Left lung (tissue), 4 donors: ENCODE measurements at regions not wholly inside any gene's neighbourhood (a gene's known extent, or its start where the extent isn't known, plus 50 kb on each side); places are given as distances from the start of the nearest gene placed in this dataset.

Experiments used
- ATAC-seq: fragments of 200-7000 bp; cut with Tn5 transposase; one replicate; pipeline ENCODE4 v1.9.1; 2020; ENCODE audit warnings: moderate library complexity
- DNase-seq, 4 donors: peaks; one replicate each; pipeline ENCODE4 v3.0.0-alpha.2; 2013 to 2020
- H3K27ac ChIP-seq, 2 donors: fragments of 200-600 bp; sonication (generic) in 1 of 2; one replicate each; pipeline versions ENCODE4 v1.5.0 to v1.8.0; 2020 to 2021
- H3K27me3 ChIP-seq, 2 donors: fragments of 200-600 bp; sonication (generic) in 1 of 2; one replicate each; pipeline versions ENCODE4 v1.5.0 to v1.8.0; 2020 to 2021
- H3K36me3 ChIP-seq, 2 donors: fragments of 200-600 bp; sonication (generic) in 1 of 2; one replicate each; pipeline versions ENCODE4 v1.5.0 to v1.8.0; 2020 to 2021
- H3K4me1 ChIP-seq, 2 donors: fragments of 200-600 bp; one replicate each; pipeline ENCODE4 v1.8.0; 2021
- H3K4me3 ChIP-seq, 2 donors: fragments of 200-600 bp; sonication (generic) in 1 of 2; one replicate each; pipeline versions ENCODE4 v1.5.0 to v1.8.0; 2020 to 2021; ENCODE audit warnings: mild to moderate bottlenecking in 1 of 2
- H3K9me3 ChIP-seq, 2 donors: fragments of 200-600 bp; sonication (generic) in 1 of 2; one replicate each; pipeline versions ENCODE4 v1.5.0 to v1.8.0; 2020 to 2021
- CTCF ChIP-seq, 2 donors: fragments of 200-600 bp; sonication (generic) in 1 of 2; IDR thresholded peaks; one replicate each; pipeline versions ENCODE4 v1.5.0 to v1.8.0; 2021; ENCODE audit warnings: antibody characterized with exemption in 2 of 2
- intact Hi-C, 2 donors: fragments of 100-400 bp; cut with DNase I; formaldehyde crosslinking; loops; one replicate each; pipeline versions ENCODE4 v1.11.2 to v1.14.2; 2022
- donor health status: DM: no; HTN: yes; CAD: no.
- donor health status: DM: no; HTN: no; CAD: no.

- H3K4me3 ChIP-seq: no peak overlapping the region
- intact Hi-C loops: no loop called here
- H3K4me1 ChIP-seq: no peaks in the 10 kb centered on the region
- no peak overlapping the region for H3K27ac ChIP-seq
- no peaks in the 10 kb centered on the region for H3K36me3 ChIP-seq
- peaks cover 0 to 25% of the 10 kb centered on the region in 2 donors for H3K27me3 ChIP-seq
- DNase-seq (no peak), ATAC-seq (no peak)
- TF ChIP-seq CTCF (IDR thresholded peaks at IDR 0.05): no peak
- H3K9me3 ChIP-seq: peaks cover 0 to 27% of the 10 kb centered on the region in 2 donors
These were observed 282.6 kb downstream of the BMP7 start for GRCh38 chr20:56983813-56984212.

- Histone ChIP-seq H3K36me3 (no peaks in the 10 kb centered on the region), H3K27ac (no peak overlapping the region), H3K27me3 (peaks cover 0 to 18% of the 10 kb centered on the region in 2 donors), H3K4me1 (no peaks in the 10 kb centered on the region), H3K4me3 (no peak overlapping the region), H3K9me3 (peaks cover 0 to 27% of the 10 kb centered on the region in 2 donors)
- ATAC-seq (no peak), DNase-seq (no peak)
- TF ChIP-seq CTCF (IDR thresholded peaks at IDR 0.05): no peak
- intact Hi-C loops: no loop called here
These were observed 281.3 kb downstream of the BMP7 start for GRCh38 chr20:56985066-56985685.

- no peak for DNase-seq
- Histone ChIP-seq H3K9me3 (peaks cover 0 to 27% of the 10 kb centered on the region in 2 donors), H3K36me3 (no peaks in the 10 kb centered on the region), H3K4me3 (no peak overlapping the region), H3K27ac (no peak overlapping the region), H3K4me1 (no peaks in the 10 kb centered on the region), H3K27me3 (peaks cover 0 to 18% of the 10 kb centered on the region in 2 donors)
- no peak for ATAC-seq
- intact Hi-C loops: no loop called here
- no peak for TF ChIP-seq CTCF (IDR thresholded peaks at IDR 0.05)
These were observed 280.0 kb downstream of the BMP7 start for GRCh38 chr20:56986476-56986875.

- no peak overlapping the region for H3K27ac ChIP-seq
- no peaks in the 10 kb centered on the region for H3K4me1 ChIP-seq
- H3K36me3 ChIP-seq: no peaks in the 10 kb centered on the region
- H3K9me3 ChIP-seq: peaks cover 0 to 27% of the 10 kb centered on the region in 2 donors
- TF ChIP-seq CTCF (IDR thresholded peaks at IDR 0.05): no peak
- DNase-seq (no peak), ATAC-seq (no peak)
- H3K27me3 ChIP-seq: peaks cover 0 to 18% of the 10 kb centered on the region in 2 donors
- intact Hi-C loops: no loop called here
- no peak overlapping the region for H3K4me3 ChIP-seq
These were observed 279.3 kb downstream of the BMP7 start for GRCh38 chr20:56986931-56987720.

GRCh38 chr20:56987986-56988385 lies 278.5 kb downstream of the BMP7 start:
- ATAC-seq: no peak
- peaks cover 0 to 27% of the 10 kb centered on the region in 2 donors for H3K9me3 ChIP-seq

More at GRCh38 chr20:56987986-56988385, 278.5 kb downstream of the BMP7 start:
- Histone ChIP-seq H3K27ac (no peak overlapping the region), H3K36me3 (no peaks in the 10 kb centered on the region), H3K4me1 (no peaks in the 10 kb centered on the region), H3K27me3 (peaks cover 0 to 18% of the 10 kb centered on the region in 2 donors), H3K4me3 (no peak overlapping the region)
- TF ChIP-seq CTCF (IDR thresholded peaks at IDR 0.05): no peak
- no peak for DNase-seq
- intact Hi-C loops: no loop called here
